Mesothelial cell of epicardium (in vitro differentiated cells): ENCODE measurements at regions not wholly inside any gene's neighbourhood (a gene's known extent, or its start where the extent isn't known, plus 50 kb on each side); places are given as distances from the start of the nearest gene placed in this dataset.
A peak's percentile ranks its signal among the peaks of the same experiment; 100 is the strongest.

ENCODE experiments used
- DNase-seq, 2 experiments: peaks; one replicate each; pipeline ENCODE4 v3.0.0; 2021; ENCODE audit warnings: low spot score in 2 of 2; ENCODE audit not compliant: unreplicated experiment in 2 of 2
- H3K27ac Mint-ChIP-seq: 2 replicates; pipeline ENCODE4 v1.8.0; 2021; ENCODE audit warnings: mixed read lengths
- H3K27me3 Mint-ChIP-seq: 2 replicates; pipeline ENCODE4 v1.8.0; 2021; ENCODE audit warnings: low read depth, mixed read lengths
- H3K36me3 Mint-ChIP-seq: 2 replicates; pipeline ENCODE4 v1.8.0; 2021; ENCODE audit warnings: mixed read lengths
- H3K4me1 Mint-ChIP-seq: 2 replicates; pipeline ENCODE4 v1.8.0; 2021; ENCODE audit warnings: mixed read lengths
- H3K4me3 Mint-ChIP-seq: 2 replicates; pipeline ENCODE4 v1.8.0; 2021; ENCODE audit warnings: mild to moderate bottlenecking, moderate library complexity, mixed read lengths
- H3K9me3 Mint-ChIP-seq: 2 replicates; pipeline ENCODE4 v1.8.0; 2021; ENCODE audit warnings: mixed read lengths
- TF ChIP-seq, protein P1 (sequence below): fragments of 200-600 bp; sonication (generic); IDR thresholded peaks from one replicate; pipeline ENCODE4 v1.5.0; 2021; ENCODE audit warnings: antibody characterized with exemption; ENCODE audit not compliant: unreplicated experiment

DNA sequence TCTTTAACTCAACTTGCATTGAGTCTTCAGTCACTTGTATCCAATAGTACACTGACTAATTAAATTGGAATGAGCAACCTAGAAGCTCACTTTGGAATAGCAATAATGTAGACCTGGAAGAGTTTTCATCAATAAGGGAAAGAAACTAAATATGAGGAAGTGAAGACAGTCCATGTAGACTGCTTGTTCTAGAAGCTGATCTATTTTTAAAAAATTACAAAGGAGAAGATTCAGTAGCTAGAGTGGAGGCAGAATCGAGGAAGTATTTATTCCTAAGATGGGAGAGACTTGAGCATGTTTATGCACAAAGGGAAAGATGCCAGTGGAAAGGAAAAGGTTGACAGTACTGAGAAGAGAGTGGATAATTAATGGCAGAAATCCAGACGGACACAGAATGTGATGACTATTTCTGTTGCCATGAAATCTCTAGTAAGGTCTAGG, 156.3 kb upstream of the PDE3A start:
- Mint-ChIP-seq H3K4me3 (no peak overlapping the region), H3K4me1 (peaks cover 21% of the 10 kb centered on the region), H3K27ac (peak overlapping the region; percentile 3), H3K9me3 (no peaks in the 10 kb centered on the region), H3K27me3 (no peaks in the 10 kb centered on the region), H3K36me3 (no peaks in the 10 kb centered on the region)
- no peak for DNase-seq
- TF ChIP-seq, protein P1, sequence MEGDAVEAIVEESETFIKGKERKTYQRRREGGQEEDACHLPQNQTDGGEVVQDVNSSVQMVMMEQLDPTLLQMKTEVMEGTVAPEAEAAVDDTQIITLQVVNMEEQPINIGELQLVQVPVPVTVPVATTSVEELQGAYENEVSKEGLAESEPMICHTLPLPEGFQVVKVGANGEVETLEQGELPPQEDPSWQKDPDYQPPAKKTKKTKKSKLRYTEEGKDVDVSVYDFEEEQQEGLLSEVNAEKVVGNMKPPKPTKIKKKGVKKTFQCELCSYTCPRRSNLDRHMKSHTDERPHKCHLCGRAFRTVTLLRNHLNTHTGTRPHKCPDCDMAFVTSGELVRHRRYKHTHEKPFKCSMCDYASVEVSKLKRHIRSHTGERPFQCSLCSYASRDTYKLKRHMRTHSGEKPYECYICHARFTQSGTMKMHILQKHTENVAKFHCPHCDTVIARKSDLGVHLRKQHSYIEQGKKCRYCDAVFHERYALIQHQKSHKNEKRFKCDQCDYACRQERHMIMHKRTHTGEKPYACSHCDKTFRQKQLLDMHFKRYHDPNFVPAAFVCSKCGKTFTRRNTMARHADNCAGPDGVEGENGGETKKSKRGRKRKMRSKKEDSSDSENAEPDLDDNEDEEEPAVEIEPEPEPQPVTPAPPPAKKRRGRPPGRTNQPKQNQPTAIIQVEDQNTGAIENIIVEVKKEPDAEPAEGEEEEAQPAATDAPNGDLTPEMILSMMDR, result no peak

DNA sequence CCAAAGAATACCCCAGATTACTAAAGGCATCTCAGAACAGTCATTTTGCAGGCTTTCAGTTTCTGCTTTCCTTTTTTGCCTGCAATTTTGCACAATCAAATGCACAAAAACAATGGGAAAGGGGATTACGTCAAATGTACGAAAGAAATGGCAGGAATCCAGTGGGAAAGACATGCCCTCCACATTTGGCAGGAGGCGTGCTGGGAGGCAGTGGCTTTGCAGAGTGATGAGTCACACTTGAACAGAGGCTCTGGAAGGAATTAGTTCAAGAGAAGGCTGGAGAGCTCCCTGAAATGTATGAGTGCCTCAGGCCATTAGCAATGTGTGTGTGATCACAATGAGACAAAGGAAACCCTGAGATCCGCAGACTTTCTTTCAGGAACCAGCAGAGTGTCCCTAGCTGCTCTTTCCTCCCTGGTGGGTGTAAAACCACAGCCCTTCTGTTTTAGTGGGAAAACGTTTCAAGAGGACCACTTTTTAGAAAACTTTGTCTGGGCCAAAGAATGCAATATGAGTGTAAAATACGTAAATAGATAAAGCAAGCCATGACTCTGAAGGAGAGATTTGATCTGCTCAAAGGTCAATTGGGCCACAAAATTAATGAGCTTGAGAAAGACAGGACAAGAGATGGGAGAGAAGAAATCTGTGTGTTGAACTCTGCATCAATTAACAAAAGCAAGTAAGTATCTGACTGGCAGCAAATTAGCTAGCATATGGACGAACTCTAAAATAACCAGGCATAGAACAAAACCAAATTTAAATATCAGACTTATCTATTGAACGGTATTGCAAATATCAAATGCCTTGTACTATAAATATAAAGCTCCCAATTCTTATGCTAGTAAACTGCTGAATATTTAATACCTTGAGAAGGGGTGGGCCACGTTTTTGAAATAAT, 155.4 kb upstream of the PDE3A start:
- no peaks in the 10 kb centered on the region for H3K9me3 Mint-ChIP-seq
- no peak overlapping the region for H3K4me3 Mint-ChIP-seq
- H3K36me3 Mint-ChIP-seq, result no peaks in the 10 kb centered on the region
- H3K27me3 Mint-ChIP-seq, result no peaks in the 10 kb centered on the region
- peak overlapping the region; percentile 92 for H3K27ac Mint-ChIP-seq
- DNase-seq, result peak in 1 of 2 experiments; percentile 53
- peaks cover 21% of the 10 kb centered on the region for H3K4me1 Mint-ChIP-seq
- TF ChIP-seq, protein P1, result no peak

DNA sequence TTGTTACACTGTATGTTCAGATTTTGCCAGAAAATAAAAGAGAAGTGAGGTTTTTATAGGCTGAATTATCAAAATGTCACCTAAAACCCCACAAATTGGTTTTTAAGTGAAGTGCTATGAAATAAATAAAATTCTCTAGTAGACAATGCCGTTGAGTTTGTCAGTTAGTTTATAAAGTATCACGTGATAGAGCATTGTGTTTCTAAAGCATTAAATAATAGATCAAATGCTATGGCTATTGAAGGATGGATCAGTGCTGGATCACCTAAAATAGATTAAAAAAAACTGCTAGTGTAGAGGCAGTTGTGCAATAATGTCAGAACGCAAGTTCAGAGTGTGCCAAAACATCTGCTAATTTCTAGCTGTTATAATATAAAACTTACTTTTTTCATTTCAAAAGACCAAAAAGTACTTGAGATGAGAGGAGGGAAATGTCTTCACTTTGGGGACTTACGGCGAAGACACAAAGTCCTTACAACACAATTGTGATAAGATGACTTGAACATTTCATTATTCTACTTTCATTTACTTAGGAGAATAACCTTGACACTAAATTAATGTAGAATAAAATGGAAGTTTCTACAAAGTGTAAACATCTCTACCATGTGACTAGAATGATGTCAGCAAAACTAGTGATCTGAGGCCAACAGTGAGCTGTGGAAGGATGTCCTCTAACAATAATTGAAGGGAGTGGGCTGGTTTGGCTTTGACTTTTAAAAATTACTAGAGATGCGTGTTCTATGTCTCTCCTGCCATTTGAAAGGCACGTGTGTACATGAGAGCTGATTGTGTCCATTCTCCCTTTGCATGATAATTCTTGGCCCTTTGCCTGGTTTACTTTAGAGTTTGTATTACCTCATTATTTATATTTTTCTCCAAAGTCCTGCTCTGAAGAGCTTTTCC, 154.4 kb upstream of the PDE3A start:
- H3K4me3 Mint-ChIP-seq, result no peak overlapping the region
- H3K9me3 Mint-ChIP-seq, result no peaks in the 10 kb centered on the region
- DNase-seq, result no peak
- peak overlapping the region; percentile 43 for H3K27ac Mint-ChIP-seq
- H3K36me3 Mint-ChIP-seq, result no peaks in the 10 kb centered on the region
- TF ChIP-seq, protein P1, result no peak
- H3K27me3 Mint-ChIP-seq, result no peaks in the 10 kb centered on the region
- peaks cover 21% of the 10 kb centered on the region for H3K4me1 Mint-ChIP-seq

DNA sequence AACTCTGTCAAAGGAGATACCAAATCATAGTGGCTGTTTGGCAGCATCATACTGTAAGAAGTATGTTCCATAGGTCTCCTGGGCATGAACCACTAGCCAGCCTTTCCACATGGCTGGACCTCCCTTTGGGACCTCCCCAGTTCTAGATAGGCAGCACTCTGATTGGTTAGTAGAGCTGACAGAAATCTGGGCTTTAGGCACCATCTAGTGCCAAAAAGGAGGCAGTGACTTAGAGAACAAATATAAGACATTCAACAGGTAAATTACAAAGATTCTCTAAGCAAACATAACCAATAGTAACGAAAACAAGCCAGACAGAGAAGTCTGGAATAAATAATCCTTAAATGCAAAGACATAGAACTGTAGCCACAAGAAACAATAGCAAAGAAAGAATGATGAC, 148.0 kb upstream of the PDE3A start:
- H3K9me3 Mint-ChIP-seq, result peaks cover 35% of the 10 kb centered on the region
- no peak overlapping the region for H3K27ac Mint-ChIP-seq
- H3K27me3 Mint-ChIP-seq, result no peaks in the 10 kb centered on the region
- TF ChIP-seq, protein P1, result no peak
- no peak overlapping the region for H3K4me3 Mint-ChIP-seq
- DNase-seq, result no peak
- H3K4me1 Mint-ChIP-seq, result no peaks in the 10 kb centered on the region
- no peaks in the 10 kb centered on the region for H3K36me3 Mint-ChIP-seq

DNA sequence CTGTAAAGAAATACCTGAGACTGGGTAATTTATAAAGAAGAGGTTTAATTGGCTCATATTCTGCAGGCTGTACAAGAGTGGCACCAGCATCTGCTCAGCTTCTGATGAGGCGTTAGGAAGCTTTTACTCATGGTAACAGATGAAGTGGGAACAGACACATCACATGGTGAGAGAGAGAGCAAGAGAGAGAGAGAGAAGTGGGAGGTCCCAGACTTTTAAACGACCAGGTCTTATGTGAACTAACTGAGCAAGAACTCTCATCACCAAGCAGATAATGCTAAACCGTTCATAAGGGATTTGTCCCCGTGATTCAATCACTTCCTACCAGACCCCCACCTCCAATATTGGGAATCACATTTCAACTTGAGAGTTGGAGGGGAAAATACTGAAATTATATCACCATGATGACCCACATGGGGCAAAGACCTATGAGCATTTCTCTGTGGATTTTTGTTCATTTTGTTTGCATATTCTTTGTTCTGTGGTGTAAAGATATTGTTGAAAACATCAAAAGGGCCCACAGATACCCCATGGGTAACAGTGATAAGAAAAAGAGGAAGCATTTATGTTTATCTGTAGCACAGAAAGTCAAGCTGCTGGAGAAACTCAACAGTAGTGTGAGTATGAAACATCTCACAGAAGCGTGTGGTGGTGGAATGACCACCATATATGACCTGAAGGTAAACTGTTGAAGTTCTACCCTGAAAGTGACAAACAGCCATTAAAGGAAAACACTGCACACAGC, 135.2 kb upstream of the PDE3A start:
- Mint-ChIP-seq H3K27me3 (no peaks in the 10 kb centered on the region), H3K36me3 (peaks cover 6% of the 10 kb centered on the region), H3K27ac (no peak overlapping the region), H3K9me3 (peaks cover 32% of the 10 kb centered on the region), H3K4me3 (no peak overlapping the region), H3K4me1 (no peaks in the 10 kb centered on the region)
- TF ChIP-seq, protein P1, result no peak
- DNase-seq, result no peak
